SIG-M5 treated with dmso at 0.1 percent for 504 hours (cell line): ENCODE measurements at regions not wholly inside any gene's neighbourhood (a gene's known extent, or its start where the extent isn't known, plus 50 kb on each side); places are given as distances from the start of the nearest gene placed in this dataset.

Experiments
- DNase-seq: peaks from one replicate; lab custom pipeline; 2025; ENCODE audit not compliant: unreplicated experiment; lab: John Stamatoyannopoulos, UW

DNA sequence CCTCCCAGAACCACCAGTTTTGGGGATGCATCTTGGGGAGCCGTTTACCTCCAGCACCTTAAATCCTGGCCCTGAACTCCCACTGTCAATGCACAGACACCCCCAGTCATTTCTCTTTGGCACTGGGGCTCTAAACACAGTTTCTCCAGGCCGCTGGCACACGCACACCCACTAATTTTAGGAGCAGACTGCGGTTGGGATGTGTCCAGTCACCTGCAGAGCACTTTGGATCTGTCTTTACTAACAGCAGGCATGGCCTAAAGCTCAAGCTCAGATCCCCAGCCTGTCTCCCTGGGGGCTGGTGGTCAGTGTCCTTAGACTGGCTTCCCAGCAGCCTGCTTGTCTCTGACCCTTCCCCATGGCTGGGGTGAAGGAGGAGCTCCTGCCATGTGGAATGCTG is 49.9 kb downstream of the SYNE3 start:
- no peak for DNase-seq

DNA sequence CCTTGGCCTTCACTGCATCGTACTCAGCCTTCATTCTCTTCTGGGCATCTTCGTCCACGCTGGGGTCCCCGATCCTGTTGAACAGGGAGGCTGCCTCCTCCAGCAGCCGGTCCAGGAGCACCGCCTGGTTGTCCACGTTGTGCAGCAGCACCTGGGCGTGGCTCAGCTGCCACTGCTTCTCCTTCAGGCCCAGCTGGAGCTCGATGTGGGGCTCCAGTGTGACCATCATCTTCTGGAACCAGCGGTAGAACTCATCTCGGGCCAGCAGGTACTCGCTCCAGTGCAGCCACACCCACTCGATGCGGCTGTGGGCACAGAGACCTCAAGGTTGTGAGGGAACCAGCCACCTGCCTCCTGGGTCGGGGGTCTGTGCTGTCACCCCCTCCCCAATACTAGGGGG is 50.5 kb downstream of the SYNE3 start:
- no peak for DNase-seq

DNA sequence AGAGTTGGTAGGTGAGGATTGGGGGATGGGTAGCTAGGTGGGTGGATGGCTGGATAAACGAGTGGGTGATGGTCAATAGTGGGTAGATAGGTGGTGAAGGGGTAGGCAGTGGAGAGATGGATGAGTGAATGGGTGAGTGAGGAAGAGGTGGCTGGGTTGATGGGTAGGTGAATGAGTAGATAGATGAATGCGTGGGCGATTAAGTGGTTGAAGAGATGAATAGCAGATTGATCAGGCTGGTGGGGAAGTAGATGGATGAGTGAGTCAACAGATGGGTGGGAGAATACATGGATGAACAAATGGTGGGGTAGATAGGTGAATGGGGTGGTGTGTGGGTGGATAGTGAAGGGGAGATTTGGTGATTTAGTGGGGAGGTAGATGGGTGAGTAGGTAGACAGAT is 51.1 kb downstream of the SYNE3 start:
- DNase-seq = no peak

DNA sequence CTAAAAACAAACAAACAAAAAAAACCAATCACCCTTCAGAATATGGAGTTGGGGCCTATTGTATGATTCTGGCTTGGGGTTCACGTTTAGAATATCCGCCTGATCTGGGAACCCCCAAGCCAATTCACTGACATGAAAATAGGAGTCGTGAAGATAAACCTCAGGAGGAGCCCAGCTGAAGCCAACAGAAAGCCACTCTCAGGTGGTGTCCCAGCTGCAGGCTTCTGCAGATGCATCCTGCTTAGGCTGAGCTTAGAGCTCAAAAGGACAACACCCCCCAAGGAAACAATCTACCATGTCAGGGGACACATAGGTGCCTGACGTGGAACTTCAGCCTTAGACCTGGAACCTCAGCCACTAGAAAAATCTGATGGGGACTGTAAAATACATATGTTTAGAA is 51.9 kb downstream of the SYNE3 start:
- no peak for DNase-seq

DNA sequence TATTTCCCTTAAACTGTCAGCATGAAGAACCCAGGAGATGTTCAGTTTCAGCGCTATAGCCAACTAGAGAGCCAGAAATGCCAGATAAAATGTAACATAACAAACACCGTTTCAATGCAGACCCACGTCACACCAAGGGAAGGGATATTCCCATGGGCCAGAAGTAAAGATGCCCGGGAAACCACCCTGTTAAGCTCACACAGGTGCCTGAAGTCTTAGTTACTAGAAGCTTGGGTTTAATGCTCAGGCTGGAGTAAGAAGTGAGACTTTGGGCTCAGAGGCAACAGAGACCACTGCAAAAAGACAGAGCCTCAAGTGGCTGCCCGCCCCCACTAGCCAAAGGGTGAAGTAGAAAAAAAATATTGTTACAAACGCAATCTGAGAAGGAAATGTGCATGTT is 52.3 kb downstream of the SYNE3 start:
- no peak for DNase-seq

DNA sequence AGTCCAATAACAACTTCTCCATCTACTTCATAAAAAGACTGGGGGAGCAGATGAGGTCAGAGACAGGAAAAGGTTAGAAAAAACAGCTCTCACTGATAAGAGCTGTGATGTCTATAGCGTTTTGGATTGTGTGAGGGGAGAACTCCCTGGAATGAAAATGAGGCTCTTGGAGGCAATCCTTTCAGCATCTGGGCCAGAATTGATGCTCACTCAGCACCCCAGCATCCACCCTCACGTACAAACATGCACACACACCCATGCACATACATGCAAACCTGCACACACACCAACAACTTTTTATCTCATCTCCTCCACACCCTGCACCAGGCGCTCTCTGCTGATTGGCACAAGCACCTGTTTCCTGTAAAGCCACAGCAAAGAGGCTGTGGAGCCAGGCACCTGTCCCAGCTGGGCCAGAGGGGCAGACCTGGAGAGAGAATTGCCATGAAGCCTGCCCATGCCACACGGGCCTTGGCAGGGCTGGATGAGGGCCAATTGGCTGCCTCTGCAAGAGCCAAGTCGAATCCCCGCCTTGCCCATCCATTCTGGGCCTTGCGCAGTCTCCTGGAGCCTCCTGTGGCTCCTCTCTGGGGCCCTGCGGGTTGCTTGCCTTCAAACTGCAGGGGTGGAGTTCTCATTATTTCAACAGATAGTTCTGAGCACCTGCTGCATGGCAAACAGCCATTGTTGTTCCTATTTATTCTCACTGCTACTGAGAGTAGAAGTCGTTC is 53.1 kb downstream of the SYNE3 start:
- no peak for DNase-seq

DNA sequence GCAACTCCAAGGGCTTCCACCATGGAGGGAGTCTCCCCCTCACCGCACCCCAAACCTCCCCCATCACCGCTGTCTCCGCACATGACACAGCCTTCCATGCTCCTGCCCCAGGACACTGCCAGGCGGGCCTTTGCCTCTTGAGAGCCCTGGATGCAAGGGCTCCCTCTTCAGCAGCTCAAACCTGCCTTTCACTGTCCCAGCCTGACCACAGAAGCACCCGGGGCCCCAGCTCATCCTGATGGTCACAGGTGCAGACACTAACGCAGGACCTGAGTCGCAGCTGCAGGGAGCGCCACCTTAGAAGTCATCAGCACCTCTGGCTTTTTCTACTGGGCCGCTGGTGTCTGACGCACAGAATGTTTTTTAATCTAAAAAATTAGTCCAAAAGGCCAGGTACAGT is 54.0 kb downstream of the SYNE3 start:
- no peak for DNase-seq

DNA sequence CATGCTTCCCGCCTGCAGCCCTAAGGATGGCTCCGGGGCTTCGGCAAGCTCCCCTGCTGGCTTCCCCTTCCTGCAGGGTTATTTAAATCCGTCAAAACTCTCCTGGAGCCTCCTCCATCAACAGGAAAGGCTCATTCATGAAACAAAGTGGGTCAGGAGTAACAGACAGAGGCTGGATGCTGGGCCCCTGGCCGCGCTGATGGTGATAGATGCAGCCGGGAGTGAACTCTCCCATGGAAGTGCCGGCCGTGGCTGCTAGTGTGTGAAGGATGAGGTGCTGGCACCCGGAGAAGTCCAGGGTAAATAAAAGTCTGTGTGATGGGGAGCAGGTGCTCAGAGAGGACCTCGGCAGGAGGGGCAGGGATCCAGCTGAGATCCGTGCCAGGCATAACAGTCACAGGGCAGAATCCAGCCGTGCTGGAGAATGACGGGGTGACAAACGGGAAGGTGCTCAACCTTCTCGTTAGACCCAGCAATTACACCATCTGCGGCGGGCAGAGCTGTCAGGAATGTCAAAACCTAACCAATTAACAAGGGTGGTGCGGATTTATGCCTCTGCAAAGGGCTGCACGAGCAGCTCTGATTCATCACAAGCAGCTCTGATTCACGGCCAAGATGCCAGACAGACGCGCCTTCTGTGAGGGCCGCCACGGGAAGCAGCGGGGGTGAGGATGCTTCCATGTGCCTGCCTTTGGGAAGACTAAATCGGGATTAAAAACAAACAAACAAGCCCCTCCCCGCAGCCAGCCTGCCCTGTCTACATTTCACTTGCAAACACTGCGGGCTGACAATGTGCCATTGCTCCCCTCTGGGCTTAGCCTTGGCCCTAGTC is 55.6 kb downstream of the SYNE3 start:
- DNase-seq = no peak

DNA sequence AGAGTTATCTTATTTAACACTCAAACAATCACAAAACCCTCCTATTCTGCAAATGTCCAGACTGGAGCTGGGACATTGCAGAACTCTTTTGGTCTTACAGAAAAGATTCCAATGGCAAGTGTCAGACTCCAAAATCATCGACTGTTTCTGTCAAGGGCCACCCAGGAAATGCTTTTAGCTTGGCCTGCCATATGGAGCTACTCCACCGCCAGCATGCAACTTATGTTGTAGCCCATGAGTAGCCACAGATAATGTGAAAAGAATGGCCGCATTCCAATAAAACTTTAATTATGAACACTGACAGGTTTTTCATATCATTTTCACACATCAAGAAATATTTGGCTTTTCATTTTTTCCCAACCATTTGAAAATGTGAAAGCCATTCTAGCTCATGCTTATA is 57.5 kb downstream of the SYNE3 start:
- DNase-seq = no peak

DNA sequence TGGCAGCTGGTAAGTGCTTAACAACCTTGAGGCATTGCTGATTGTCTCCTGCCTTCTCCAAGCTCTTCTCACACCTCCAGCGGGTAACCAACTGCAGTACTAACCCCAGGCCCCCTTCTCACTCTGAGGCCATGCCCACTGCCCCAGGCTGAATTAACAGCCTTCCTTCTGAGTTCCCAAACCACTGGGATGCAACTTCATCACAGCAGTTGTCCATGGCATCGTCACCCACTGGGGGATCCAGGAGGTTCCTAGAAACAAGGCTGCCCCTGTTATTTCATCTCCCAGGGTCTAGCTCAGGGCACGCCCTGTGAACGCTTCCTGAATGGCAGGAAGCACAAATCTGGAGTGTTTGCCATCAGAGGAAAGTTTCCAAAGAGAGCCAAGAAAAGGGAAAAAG is 58.0 kb downstream of the SYNE3 start:
- no peak for DNase-seq

DNA sequence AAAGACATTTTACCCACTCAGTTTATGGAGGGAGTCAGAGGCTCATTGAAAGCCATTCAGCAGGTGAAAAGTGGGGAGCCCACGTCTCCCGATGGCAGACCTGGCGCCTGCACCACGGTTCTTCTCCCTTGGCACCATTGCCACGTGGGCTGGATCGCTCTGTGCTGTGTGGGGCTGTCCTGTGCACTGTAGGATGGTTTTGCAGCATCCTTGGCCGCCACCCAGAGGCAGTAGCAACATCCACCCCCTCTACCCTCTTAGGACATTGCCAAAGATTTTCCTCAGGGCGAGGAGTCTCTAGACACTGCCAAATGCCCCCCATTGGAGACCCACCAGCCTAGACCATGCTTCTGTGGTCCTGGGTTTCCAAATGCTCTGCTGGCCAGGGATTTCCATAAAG is 60.2 kb downstream of the SYNE3 start:
- no peak for DNase-seq

DNA sequence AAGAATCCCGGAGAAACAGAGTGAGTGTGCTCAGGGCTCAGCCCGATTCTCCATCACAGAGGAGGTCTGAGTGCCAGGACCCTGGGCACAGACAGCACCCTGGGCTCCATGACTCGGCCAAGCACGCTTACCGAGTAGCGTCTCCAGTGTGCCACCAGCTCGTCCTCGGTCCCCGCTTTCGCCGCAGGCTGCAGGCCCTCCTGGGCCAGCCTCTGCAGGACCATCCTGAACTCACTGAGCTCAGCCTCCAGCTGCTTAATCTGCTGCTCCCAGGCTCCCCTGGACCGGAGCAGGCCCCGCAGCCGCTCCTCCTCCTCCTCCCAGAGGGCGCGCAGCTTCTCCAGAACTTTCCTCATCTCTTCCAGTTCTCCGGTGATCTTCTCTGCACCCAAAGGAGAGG is 61.2 kb downstream of the SYNE3 start:
- DNase-seq = no peak

DNA sequence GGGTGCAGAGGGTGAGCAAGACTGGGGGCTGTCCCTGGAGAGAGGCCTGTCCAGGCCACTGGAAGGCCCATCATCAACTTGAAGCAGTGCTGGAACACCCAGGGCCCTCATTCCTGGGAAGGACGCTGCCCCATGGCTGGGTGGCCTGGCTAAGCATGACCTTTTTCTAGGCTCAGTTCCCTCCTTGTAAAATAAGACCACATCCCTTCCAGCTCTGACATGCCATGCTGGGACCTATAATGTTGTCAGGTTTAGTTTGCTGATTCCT is 62.8 kb downstream of the SYNE3 start:
- no peak for DNase-seq

DNA sequence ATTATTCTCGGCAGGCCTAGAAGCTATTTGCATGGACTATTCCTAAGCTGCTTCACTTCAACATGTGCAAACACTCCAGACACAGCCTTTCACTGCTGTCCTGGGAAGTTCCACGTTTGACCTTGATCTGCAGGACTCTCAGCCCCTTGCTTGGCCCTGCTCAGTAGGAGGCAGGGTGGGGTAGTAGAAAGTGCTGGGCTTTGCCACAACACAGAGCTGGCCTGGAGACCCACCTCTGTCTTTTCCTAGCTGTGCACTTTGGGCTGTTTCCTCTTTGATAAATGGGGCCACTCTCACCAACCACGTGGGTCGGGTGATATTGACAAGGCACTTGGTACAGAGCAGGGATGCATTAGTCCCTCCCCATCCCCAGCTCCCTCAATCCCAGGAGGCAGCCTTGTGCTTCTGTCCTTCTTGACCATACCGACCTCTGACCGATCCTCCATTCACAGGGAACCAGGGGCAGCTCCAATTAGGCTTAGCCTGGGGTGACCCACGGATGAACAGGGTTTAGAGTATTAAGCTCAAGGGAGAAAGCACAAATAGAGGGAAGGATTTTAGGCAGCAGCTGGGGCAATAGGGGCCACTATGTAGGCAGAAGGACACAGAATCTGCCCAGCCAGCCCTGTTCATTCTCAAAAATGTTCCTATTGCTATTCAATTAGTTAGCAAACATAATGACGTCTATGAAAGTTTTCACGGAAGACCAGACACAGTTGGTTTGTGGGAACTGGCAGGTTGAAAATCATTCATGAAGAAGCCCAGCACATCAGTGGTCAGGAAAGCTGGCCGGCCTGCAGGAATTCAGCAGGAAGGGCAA is 63.3 kb downstream of the SYNE3 start:
- DNase-seq = no peak

DNA sequence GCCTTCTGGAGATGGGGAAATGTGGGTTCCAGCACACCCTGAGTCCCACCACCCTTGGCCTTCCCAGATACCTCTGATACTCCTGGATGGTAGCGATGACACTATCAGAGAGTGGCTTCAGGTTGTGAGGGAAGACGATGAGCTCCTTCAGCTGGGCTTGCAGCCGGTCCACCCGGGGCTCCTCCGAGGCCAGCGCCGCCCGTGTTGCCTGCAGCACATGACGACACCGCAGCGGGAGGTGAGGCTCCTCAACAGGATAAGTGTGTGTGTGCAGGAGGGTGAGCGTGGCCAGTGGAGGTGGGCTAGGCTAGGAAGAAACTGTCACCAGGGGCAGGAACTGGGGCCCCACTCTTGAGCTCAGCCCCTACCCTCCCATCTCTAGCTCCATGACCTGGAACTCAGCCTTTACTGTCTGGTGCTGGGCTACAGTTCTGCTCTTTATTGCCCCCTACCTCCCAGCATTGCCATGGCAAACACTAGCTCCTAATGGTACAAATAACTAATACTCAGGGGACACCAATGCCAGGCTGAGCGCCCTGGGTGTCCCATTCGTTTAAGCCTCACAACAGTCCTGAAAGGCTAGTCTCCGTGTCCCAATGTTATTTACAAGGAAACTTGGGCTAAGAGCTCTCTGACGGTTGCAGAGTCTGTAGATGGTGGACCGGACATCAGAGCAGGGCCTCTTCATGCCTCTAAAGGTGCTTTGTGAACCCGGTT is 64.1 kb downstream of the SYNE3 start:
- peak; percentile 42 for DNase-seq

DNA sequence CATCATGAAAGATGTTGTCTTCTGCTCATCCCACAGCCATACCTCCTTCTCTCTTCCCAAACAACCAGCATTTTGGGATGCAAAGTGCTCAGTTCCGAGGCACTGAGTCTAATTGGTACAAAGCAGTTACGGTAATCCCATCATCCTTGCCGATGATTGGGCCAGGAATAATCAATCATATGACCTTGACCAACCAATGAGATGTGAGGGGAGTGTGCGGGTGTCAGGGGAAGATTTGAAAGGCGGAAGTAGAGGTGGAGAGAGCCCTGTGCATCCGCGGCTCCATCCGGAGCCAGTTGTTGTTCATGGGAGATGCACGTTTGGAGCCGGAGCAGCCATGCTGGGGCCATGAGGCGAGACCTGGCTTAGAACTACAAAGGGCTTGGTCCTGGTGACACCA is 67.3 kb downstream of the SYNE3 start:
- DNase-seq = no peak

DNA sequence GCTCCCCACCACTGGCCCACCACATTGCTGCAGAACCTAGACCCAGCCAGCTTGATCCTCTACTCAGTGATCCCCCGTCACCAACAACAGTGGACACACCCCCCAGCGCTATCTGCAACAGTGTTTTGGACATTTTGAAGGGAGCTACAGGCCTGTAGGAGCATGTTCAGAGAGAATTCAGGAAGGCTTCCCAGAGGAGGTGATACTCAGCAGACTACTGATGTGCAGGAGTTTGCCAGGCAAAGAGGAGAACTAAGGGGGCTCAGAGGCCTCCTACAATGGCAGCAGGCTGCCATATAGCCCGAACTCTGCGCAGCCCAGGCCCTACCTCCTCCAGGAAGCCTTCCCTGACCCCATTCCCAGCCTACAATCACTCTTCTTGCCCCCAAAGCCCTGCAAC is 70.0 kb downstream of the SYNE3 start:
- DNase-seq = no peak

DNA sequence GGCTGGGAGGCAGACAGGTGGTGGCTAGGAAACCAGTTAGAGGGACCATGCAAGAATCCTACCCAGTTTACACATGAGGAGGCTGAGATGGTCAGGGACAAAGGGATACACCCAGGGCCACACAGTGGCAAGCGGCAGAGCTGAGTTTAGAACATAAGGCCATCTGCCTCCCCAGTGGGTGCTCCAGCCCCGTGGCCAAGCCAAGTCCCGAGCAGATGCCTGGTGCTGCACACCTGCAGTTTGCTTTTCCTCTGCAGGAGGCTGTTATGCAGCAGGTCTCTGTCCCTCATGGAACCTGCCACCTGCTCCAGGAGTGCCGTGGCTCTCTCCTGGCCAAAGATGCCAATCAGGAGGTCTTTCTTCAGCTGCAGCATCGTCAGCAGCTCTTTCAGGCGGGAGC is 70.8 kb downstream of the SYNE3 start:
- no peak for DNase-seq

DNA sequence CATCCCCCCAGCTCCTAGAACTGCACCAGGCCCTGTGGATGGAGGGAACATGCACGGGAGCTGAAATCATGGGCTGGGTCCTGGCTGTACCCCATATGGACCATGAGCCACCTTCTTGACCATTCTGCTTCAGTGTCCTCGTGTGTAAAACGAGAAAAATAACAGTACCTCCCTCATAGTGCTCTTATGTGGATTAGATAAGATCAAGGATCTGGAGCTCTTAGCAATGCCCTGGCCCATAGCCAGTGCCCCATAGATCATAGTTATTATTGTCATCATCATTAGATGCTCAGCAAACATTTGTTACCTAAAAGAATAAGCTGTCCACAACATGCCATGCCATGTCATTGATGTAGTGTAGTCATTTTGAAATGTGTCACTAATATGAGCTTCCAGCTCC is 71.3 kb downstream of the SYNE3 start:
- DNase-seq = no peak

DNA sequence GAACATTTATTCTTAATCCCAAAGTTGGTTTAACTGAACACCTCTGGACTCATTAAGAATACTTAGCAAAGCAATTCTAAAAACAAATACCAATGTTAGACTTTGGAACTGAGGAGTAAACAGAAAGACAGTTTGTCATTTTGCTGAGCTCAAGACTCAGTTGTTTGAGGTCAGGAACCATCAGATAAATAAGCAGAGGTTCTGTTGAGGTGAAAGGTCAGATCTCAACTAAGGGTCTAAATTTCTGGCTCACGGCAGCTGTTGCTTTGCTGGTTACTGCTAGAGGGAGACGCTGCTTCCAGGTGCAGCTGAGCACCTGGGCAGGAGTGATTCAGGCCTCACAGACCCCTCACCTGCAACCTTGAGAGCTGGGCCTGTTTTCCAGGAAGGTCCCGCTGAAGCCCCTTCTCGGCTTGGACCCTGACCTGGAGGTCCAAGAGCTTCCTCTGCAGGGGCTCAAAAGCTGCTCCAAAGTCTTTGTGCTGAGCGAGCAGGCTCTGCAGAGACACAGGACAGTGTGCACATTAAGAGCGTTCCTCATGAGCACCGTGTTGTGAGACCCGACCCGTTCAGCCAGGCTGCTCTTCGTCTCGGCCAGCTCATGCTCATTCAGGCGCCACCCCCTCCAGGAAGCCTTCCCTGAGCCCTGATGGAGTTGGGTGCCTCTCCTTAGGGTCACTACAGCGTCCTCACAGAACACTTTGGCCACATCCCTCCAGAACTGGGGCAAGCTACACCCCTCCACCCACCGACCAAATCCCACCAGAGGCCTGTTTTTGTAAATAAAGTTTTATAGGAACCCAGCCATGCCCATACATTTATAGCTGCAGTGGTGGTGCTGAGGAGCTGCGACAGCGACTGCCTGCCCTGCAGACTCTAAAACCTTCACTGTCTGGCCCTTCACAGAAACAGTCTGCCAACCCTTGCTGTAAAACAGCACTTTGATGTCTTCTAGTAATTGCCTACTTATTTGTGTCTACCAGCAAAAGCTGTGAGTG is 72.0 kb downstream of the SYNE3 start:
- no peak for DNase-seq
